Astrocyte of the cerebellum (primary cell): ENCODE measurements at regions not wholly inside any gene's neighbourhood (a gene's known extent, or its start where the extent isn't known, plus 50 kb on each side); places are given as distances from the start of the nearest gene placed in this dataset.
"Not testable (repeated sequence)": the region's sequence is repeated elsewhere in the genome, so short reads cannot be mapped to it uniquely, and the experiment has no call there.

Source experiments
- DNase-seq: peaks from one replicate; pipeline ENCODE4 v3.0.0-alpha.2; 2011; ENCODE audit warnings: low read depth
- H3K4me3 ChIP-seq: 2 replicates; pipeline ENCODE4 v1.5.1; 2011; ENCODE audit warnings: mild to moderate bottlenecking, low read depth, low read length, moderate library complexity
- in situ Hi-C: cut with HindIII; loops from 2 replicates; pipeline ENCODE4 v1.10.0; 2017; ENCODE audit warnings: low sequenced_read_pairs
- TF ChIP-seq, protein P1 (sequence below): IDR thresholded peaks from 2 replicates; pipeline ENCODE4 v1.5.1; 2012; ENCODE audit warnings: low read length, low read depth, moderate library complexity, mild to moderate bottlenecking; ENCODE audit errors: missing control alignments

- in situ Hi-C loops = no loop called here
- no peak for DNase-seq
- TF ChIP-seq, protein P1, sequence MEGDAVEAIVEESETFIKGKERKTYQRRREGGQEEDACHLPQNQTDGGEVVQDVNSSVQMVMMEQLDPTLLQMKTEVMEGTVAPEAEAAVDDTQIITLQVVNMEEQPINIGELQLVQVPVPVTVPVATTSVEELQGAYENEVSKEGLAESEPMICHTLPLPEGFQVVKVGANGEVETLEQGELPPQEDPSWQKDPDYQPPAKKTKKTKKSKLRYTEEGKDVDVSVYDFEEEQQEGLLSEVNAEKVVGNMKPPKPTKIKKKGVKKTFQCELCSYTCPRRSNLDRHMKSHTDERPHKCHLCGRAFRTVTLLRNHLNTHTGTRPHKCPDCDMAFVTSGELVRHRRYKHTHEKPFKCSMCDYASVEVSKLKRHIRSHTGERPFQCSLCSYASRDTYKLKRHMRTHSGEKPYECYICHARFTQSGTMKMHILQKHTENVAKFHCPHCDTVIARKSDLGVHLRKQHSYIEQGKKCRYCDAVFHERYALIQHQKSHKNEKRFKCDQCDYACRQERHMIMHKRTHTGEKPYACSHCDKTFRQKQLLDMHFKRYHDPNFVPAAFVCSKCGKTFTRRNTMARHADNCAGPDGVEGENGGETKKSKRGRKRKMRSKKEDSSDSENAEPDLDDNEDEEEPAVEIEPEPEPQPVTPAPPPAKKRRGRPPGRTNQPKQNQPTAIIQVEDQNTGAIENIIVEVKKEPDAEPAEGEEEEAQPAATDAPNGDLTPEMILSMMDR = no peak
Measured at GRCh38 chr6:106823732-106824351, 150.7 kb downstream of the CD24 start.

DNA sequence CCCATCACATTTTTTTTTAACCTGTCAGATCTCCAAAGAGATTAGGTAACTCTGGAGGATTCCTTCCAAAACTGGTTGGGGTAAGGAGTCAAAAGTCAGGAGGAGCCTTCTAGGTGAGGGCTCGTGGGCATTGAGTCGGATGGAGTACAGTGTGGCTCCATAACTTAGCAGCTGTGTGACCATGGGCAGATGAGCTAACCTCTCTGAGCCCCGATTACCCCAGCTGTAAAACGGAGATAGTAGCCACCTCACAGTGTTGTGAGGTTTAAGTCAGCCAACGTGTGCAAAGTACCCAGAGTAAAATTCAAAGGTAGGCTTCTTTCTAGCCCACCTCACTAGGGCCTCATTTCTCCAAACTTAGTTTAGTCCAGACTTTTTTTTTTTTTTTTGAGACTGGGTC, 151.5 kb downstream of the CD24 start:
- no peak for DNase-seq
- TF ChIP-seq, protein P1 = no peak
- no peak overlapping the region for H3K4me3 ChIP-seq
- in situ Hi-C loops = no loop called here

More at GRCh38 chr6:106823732-106824351, 150.7 kb downstream of the CD24 start:
- H3K4me3 ChIP-seq = no peak overlapping the region

- no peak overlapping the region for H3K4me3 ChIP-seq
- in situ Hi-C loops = no loop called here
- TF ChIP-seq, protein P1 = no peak
- DNase-seq = peak; percentile 71
Measured at GRCh38 chr6:106820412-106820852, 154.1 kb downstream of the CD24 start.

- in situ Hi-C loops = no loop called here
- H3K4me3 ChIP-seq = no peak overlapping the region
- TF ChIP-seq, protein P1 = no peak
- no peak for DNase-seq
Measured at GRCh38 chr6:106811088-106811686, 163.3 kb downstream of the CD24 start.

DNA sequence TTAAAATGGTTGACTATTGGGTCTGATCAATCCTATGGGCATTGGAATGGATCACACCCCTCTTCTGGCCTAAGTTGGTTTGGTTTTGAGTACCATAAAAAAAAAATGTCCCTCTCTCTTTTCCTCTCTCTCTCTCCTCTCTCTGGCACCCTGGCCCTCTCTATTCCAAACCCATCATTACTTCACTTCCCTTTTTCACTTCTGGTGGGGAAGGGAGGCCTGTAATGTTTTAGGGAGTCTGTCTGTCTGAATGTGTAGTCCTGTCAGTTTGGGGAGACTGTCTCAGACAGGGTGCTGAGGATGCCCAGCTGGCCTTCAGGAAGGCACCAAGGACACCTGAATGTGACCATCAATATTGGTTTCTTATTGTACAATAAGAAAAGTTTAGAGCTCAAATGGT, 165.8 kb downstream of the CD24 start:
- DNase-seq = no peak
- H3K4me3 ChIP-seq = no peak overlapping the region
- in situ Hi-C loops = no loop called here
- TF ChIP-seq, protein P1 = no peak

DNA sequence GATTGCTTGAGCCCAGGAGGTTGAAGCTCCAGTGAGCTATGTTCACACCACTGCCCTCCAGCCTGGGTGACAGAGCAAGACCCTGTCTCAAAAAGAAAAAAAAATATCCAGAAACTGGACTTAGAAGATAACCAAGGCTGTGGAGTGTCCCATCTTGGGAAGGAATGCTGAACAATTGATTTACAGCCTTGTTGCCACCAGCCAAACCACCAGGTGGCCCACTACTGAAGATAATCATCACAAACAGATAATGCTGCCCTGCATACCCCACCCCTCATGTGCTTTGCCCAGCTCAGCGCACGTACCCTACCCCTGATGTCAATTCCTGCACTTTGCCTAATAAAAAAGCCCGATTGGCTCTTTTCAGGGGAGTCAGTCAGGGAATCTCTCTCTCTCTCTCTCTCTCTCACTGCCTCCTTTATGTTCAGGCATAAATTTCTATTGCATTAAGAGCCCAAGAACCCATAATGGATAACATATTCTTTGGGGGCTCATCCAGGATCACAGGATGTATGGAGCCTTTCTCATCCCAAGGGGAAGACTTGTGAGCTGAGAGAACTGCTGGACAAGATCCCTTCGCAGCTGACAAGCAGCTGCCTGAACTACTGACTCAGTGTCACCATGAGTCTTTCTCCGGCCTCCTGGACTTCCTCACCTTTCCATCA, 166.4 kb downstream of the CD24 start:
- in situ Hi-C loops = no loop called here
- TF ChIP-seq, protein P1 = no peak
- no peak for DNase-seq
- H3K4me3 ChIP-seq = no peak overlapping the region

- H3K4me3 ChIP-seq, in situ Hi-C loops, DNase-seq: not testable (repeated sequence)
Measured at GRCh38 chr6:106806253-106806652, 168.3 kb downstream of the CD24 start.
